ENCODE measurements at regions not wholly inside any gene's neighbourhood (a gene's known extent, or its start where the extent isn't known, plus 50 kb on each side); places are given as distances from the start of the nearest gene placed in this dataset.

- no peak overlapping the region for H3K27ac ChIP-seq
- no peak for TF ChIP-seq CTCF (conservative IDR thresholded peaks at IDR 0.05)
These were observed 448.1 kb upstream of the ZNF385D start for GRCh38 chr3:22199095-22199494.

- no peak for TF ChIP-seq CTCF (conservative IDR thresholded peaks at IDR 0.05)
- no peak overlapping the region for H3K27ac ChIP-seq
These were observed 457.8 kb upstream of the ZNF385D start for GRCh38 chr3:22208844-22209243.

- TF ChIP-seq CTCF (conservative IDR thresholded peaks at IDR 0.05): no peak
- no peak overlapping the region for H3K27ac ChIP-seq
These were observed 458.6 kb upstream of the ZNF385D start for GRCh38 chr3:22209578-22209977.

- TF ChIP-seq CTCF (conservative IDR thresholded peaks at IDR 0.05): no peak
- no peak overlapping the region for H3K27ac ChIP-seq
These were observed 459.7 kb upstream of the ZNF385D start for GRCh38 chr3:22210693-22211092.

- H3K27ac ChIP-seq: no peak overlapping the region
- TF ChIP-seq CTCF (conservative IDR thresholded peaks at IDR 0.05): no peak
These were observed 465.6 kb upstream of the ZNF385D start for GRCh38 chr3:22216601-22217000.

- TF ChIP-seq CTCF (conservative IDR thresholded peaks at IDR 0.05): no peak
- H3K27ac ChIP-seq: no peak overlapping the region
These were observed 474.2 kb upstream of the ZNF385D start for GRCh38 chr3:22225161-22225560.

GRCh38 chr3:22228705-22229104, 477.7 kb upstream of the ZNF385D start:
- H3K27ac ChIP-seq: no peak overlapping the region
- TF ChIP-seq CTCF (conservative IDR thresholded peaks at IDR 0.05): no peak

- no peak for TF ChIP-seq CTCF (conservative IDR thresholded peaks at IDR 0.05)
- no peak overlapping the region for H3K27ac ChIP-seq
These were observed 480.1 kb upstream of the ZNF385D start for GRCh38 chr3:22231061-22231460.
